ENCODE measurements at regions not wholly inside any gene's neighbourhood (a gene's known extent, or its start where the extent isn't known, plus 50 kb on each side); places are given as distances from the start of the nearest gene placed in this dataset.

DNA sequence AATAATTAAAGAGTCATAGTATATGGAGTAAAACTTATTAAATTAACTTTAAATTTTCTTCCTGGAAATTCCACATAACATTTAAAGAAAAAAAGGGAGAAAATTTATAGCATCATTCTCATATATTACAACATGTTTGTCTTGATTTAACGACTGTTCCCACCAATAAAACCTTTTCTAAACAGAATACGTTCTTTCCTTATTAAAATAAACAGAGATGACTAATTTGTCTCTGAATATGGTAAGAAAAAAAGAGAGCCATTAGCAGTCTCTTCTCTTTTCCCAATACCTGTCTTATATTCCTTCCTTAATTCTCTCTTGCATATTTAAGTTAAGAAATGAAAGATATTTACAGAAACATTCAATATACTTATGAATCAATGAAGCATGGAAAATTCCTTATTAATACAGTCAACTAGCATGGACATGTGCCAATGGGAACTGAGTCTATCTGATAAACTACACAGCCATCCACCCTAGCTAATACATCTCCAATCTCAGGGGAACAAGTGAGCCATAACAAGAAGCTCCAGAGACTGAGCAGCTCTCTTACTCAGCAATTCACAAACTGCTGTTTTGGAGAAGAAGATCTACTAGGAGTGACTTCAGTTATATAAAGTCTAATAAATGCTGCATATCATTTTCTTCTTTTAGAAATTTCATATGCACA lies 347.1 kb upstream of the MANEA start:
- no peaks in the 10 kb centered on the region for H3K9me3 ChIP-seq (ENCODE audit: low read length)
- no peak overlapping the region for H3K4me2 ChIP-seq (ENCODE audit: low read length)
- H3F3A ChIP-seq (ENCODE audit: insufficient read depth, low read length), result no peaks in the 10 kb centered on the region
- H3K4me1 ChIP-seq (ENCODE audit: insufficient read depth, low read length, severe bottlenecking), result no peaks in the 10 kb centered on the region
- no peaks in the 10 kb centered on the region for H3K27me3 ChIP-seq (ENCODE audit: insufficient read depth, low read length)
- H2AFZ ChIP-seq (ENCODE audit: low read length), result no peak overlapping the region
- no peak overlapping the region for H3K4me3 ChIP-seq (ENCODE audit: low read depth, low read length, poor library complexity, severe bottlenecking)
- H3K36me3 ChIP-seq (ENCODE audit: insufficient read depth, low read length), result no peaks in the 10 kb centered on the region
- no peak for TF ChIP-seq EZH2 (IDR thresholded peaks at IDR 0.05; ENCODE audit: borderline replicate concordance, low read length)
- TF ChIP-seq, protein P1, sequence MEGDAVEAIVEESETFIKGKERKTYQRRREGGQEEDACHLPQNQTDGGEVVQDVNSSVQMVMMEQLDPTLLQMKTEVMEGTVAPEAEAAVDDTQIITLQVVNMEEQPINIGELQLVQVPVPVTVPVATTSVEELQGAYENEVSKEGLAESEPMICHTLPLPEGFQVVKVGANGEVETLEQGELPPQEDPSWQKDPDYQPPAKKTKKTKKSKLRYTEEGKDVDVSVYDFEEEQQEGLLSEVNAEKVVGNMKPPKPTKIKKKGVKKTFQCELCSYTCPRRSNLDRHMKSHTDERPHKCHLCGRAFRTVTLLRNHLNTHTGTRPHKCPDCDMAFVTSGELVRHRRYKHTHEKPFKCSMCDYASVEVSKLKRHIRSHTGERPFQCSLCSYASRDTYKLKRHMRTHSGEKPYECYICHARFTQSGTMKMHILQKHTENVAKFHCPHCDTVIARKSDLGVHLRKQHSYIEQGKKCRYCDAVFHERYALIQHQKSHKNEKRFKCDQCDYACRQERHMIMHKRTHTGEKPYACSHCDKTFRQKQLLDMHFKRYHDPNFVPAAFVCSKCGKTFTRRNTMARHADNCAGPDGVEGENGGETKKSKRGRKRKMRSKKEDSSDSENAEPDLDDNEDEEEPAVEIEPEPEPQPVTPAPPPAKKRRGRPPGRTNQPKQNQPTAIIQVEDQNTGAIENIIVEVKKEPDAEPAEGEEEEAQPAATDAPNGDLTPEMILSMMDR (IDR thresholded peaks at IDR 0.05; ENCODE audit: low read length), result no peak
- no peaks in the 10 kb centered on the region for H4K20me1 ChIP-seq (ENCODE audit: insufficient read depth, low read length)
- no peaks in the 10 kb centered on the region for H3K9me2 ChIP-seq (ENCODE audit: low read depth, low read length)
- H3K79me2 ChIP-seq (ENCODE audit: insufficient read depth, low read length), result no peaks in the 10 kb centered on the region
- no peak overlapping the region for H3K27ac ChIP-seq (ENCODE audit: low read depth, low read length, poor library complexity, severe bottlenecking)
- H3K9ac ChIP-seq (ENCODE audit: low read length), result no peak overlapping the region

DNA sequence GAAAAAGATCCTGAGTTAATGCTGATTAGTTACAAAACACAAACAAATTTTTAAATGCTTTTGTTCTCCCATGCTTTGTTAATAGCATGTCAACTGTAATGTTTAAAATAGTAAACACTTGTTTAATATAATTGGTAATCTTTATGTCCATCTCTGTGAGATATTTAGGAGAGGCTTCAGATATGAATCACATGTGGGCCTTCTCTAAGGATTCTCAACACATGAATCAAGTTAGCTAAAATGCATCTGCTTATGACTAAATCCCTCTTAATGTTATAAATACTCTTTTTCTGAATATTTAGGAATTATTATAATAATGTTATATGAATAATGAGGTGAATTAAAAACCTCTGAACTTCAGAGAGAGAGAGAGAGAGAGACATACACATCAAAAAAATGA lies 345.9 kb upstream of the MANEA start:
- Histone ChIP-seq H3K9ac (ENCODE audit: low read length) (no peak overlapping the region), H3K4me3 (ENCODE audit: low read depth, low read length, poor library complexity, severe bottlenecking) (no peak overlapping the region), H3K9me2 (ENCODE audit: low read depth, low read length) (no peaks in the 10 kb centered on the region), H3K9me3 (ENCODE audit: low read length) (no peaks in the 10 kb centered on the region), H3K4me1 (ENCODE audit: insufficient read depth, low read length, severe bottlenecking) (no peaks in the 10 kb centered on the region), H3K4me2 (ENCODE audit: low read length) (no peak overlapping the region), H3K27me3 (ENCODE audit: insufficient read depth, low read length) (no peaks in the 10 kb centered on the region), H4K20me1 (ENCODE audit: insufficient read depth, low read length) (no peaks in the 10 kb centered on the region), H2AFZ (ENCODE audit: low read length) (no peak overlapping the region), H3K27ac (ENCODE audit: low read depth, low read length, poor library complexity, severe bottlenecking) (no peak overlapping the region), H3F3A (ENCODE audit: insufficient read depth, low read length) (no peaks in the 10 kb centered on the region), H3K79me2 (ENCODE audit: insufficient read depth, low read length) (no peaks in the 10 kb centered on the region), H3K36me3 (ENCODE audit: insufficient read depth, low read length) (no peaks in the 10 kb centered on the region)
- TF ChIP-seq, protein P1 (IDR thresholded peaks at IDR 0.05; ENCODE audit: low read length), result no peak
- no peak for TF ChIP-seq EZH2 (IDR thresholded peaks at IDR 0.05; ENCODE audit: borderline replicate concordance, low read length)

DNA sequence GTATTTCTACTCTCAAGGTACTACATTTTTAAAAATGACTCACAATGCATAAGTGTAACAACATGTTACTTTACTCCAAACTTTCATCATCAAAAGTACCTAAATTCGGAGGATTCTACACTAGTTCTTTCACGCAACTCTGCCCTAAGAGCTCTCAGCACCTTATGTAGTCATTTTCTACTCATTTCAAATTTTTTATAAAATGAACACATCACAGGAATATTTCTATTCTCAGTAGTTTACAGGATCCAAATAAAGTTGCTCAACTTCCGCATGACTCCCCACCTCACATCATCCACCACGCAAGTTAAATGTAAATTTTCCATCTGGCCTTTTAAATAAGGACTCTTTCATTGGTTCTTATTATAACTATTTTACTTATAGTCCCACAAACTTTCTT lies 344.9 kb upstream of the MANEA start:
- no peaks in the 10 kb centered on the region for H3K4me1 ChIP-seq (ENCODE audit: insufficient read depth, low read length, severe bottlenecking)
- H3K4me2 ChIP-seq (ENCODE audit: low read length), result no peak overlapping the region
- no peaks in the 10 kb centered on the region for H3K27me3 ChIP-seq (ENCODE audit: insufficient read depth, low read length)
- H4K20me1 ChIP-seq (ENCODE audit: insufficient read depth, low read length), result no peaks in the 10 kb centered on the region
- no peaks in the 10 kb centered on the region for H3F3A ChIP-seq (ENCODE audit: insufficient read depth, low read length)
- H3K36me3 ChIP-seq (ENCODE audit: insufficient read depth, low read length), result no peaks in the 10 kb centered on the region
- H3K27ac ChIP-seq (ENCODE audit: low read depth, low read length, poor library complexity, severe bottlenecking), result no peak overlapping the region
- no peaks in the 10 kb centered on the region for H3K9me3 ChIP-seq (ENCODE audit: low read length)
- no peak for TF ChIP-seq EZH2 (IDR thresholded peaks at IDR 0.05; ENCODE audit: borderline replicate concordance, low read length)
- TF ChIP-seq, protein P1 (IDR thresholded peaks at IDR 0.05; ENCODE audit: low read length), result no peak
- no peak overlapping the region for H2AFZ ChIP-seq (ENCODE audit: low read length)
- no peaks in the 10 kb centered on the region for H3K79me2 ChIP-seq (ENCODE audit: insufficient read depth, low read length)
- H3K9me2 ChIP-seq (ENCODE audit: low read depth, low read length), result no peaks in the 10 kb centered on the region
- H3K9ac ChIP-seq (ENCODE audit: low read length), result no peak overlapping the region
- H3K4me3 ChIP-seq (ENCODE audit: low read depth, low read length, poor library complexity, severe bottlenecking), result no peak overlapping the region
